K562 (cell line): ENCODE measurements at regions not wholly inside any gene's neighbourhood (a gene's known extent, or its start where the extent isn't known, plus 50 kb on each side); places are given as distances from the start of the nearest gene placed in this dataset.

Experiments used
- ATF3 ChIP-seq, 2 experiments: fragments of 450-650 bp in 1 of 2; sonication (generic) in 1 of 2; formaldehyde crosslinking in 1 of 2; IDR thresholded peaks in 1 of 2; conservative IDR thresholded peaks in 1 of 2; 2 replicates each; pipeline versions ENCODE4 v1.6.1 to v1.8.1; 2016 to 2023; ENCODE audit warnings: mild to moderate bottlenecking in 2 of 2, moderate library complexity in 2 of 2, inconsistent platforms in 1 of 2, missing genetic modification reagents in 1 of 2
- CBFA2T2 ChIP-seq: fragments of 450-650 bp; conservative IDR thresholded peaks from 2 replicates; pipeline ENCODE4 v1.6.1; 2017; ENCODE audit warnings: mild to moderate bottlenecking
- CHD4 ChIP-seq: fragments of 200-600 bp; sonication (generic); IDR thresholded peaks from 3 replicates; pipeline ENCODE4 v1.6.1; 2012; ENCODE audit warnings: low read depth, mild to moderate bottlenecking, mixed read lengths, low read length, inconsistent platforms; ENCODE audit not compliant: insufficient read depth, insufficient replicate concordance, poor library complexity, severe bottlenecking
- CTCF ChIP-seq, 3 experiments: IDR thresholded peaks in 2 of 3; conservative IDR thresholded peaks in 1 of 3; 2 replicates each; pipeline ENCODE4 v1.5.1; 2011 to 2012; ENCODE audit warnings: low read length in 3 of 3, mild to moderate bottlenecking in 3 of 3, control low read depth in 2 of 3, improper control_type of control experiment in 1 of 3, inconsistent platforms in 1 of 3, low read depth in 1 of 3, mixed read lengths in 1 of 3, moderate library complexity in 1 of 3; ENCODE audit not compliant: insufficient read depth in 2 of 3
- FOXK2 ChIP-seq, 2 experiments: fragments of 450-650 bp; IDR thresholded peaks in 1 of 2; conservative IDR thresholded peaks in 1 of 2; 2 replicates each; pipeline ENCODE4 v1.6.1; 2016; ENCODE audit warnings: low read depth in 2 of 2, mild to moderate bottlenecking in 1 of 2
- GMEB1 ChIP-seq: fragments of 250-450 bp; sonication (Bioruptor Pico); IDR thresholded peaks from 2 replicates; pipeline ENCODE4 v1.4.0; 2020; ENCODE audit warnings: mild to moderate bottlenecking
- GTF2B ChIP-seq: IDR thresholded peaks from 2 replicates; pipeline ENCODE4 v1.6.1; 2011; ENCODE audit not compliant: insufficient read length; ENCODE audit errors: extremely low read depth
- MLX ChIP-seq, 2 experiments: fragments of 450-650 bp in 1 of 2; sonication (generic) in 1 of 2; formaldehyde crosslinking; conservative IDR thresholded peaks; 2 replicates each; pipeline versions ENCODE4 v1.4.0 to v1.8.1; 2020 to 2022; ENCODE audit warnings: mild to moderate bottlenecking in 1 of 2, missing genetic modification reagents in 1 of 2
- MTA2 ChIP-seq: fragments of 450-650 bp; IDR thresholded peaks from 2 replicates; pipeline ENCODE4 v1.6.1; 2016; ENCODE audit warnings: low read depth
- MYNN ChIP-seq, 2 experiments: sonication (generic); formaldehyde crosslinking in 1 of 2; IDR thresholded peaks; 2 replicates each; pipeline versions ENCODE4 v1.5.0 to v1.6.1; 2016 to 2020; ENCODE audit warnings: antibody characterized with exemption in 1 of 2, missing genetic modification reagents in 1 of 2
- NELFE ChIP-seq: IDR thresholded peaks from 2 replicates; pipeline ENCODE4 v1.6.1; 2011; ENCODE audit warnings: mild to moderate bottlenecking; ENCODE audit not compliant: insufficient read depth, insufficient read length
- NR0B1 ChIP-seq: fragments of 450-650 bp; IDR thresholded peaks from one replicate; pipeline ENCODE4 v1.6.1; 2018; ENCODE audit warnings: mild to moderate bottlenecking, moderate library complexity; ENCODE audit not compliant: partially characterized antibody
- POLR2B ChIP-seq: fragments of 450-650 bp; IDR thresholded peaks from 2 replicates; pipeline ENCODE4 v1.6.1; 2018; ENCODE audit warnings: low read depth; ENCODE audit not compliant: partially characterized antibody
- RFX5 ChIP-seq: IDR thresholded peaks from 2 replicates; pipeline ENCODE4 v1.6.1; 2011; ENCODE audit warnings: low read depth, mild to moderate bottlenecking, improper control_type of control experiment, low read length
- SMC3 ChIP-seq: conservative IDR thresholded peaks from 2 replicates; pipeline ENCODE4 v1.6.1; 2011; ENCODE audit warnings: low read depth, low read length, improper control_type of control experiment; ENCODE audit not compliant: insufficient read depth
- SRSF1 ChIP-seq: fragments of 200-400 bp; formaldehyde crosslinking; IDR thresholded peaks from 2 replicates; pipeline ENCODE4 v1.6.1; 2017; ENCODE audit warnings: mild to moderate bottlenecking, low read depth, low read length, moderate library complexity
- ZNF12 ChIP-seq: sonication (generic); formaldehyde crosslinking; IDR thresholded peaks from 2 replicates; pipeline ENCODE4 v1.4.0; 2020; ENCODE audit warnings: mild to moderate bottlenecking, missing genetic modification reagents
- ZNF23 ChIP-seq: fragments of 250-450 bp; sonication (Bioruptor Pico); IDR thresholded peaks from 2 replicates; pipeline ENCODE4 v1.4.0; 2020; ENCODE audit warnings: mild to moderate bottlenecking
- ZNF3 ChIP-seq: fragments of 250-450 bp; sonication (Bioruptor Pico); IDR thresholded peaks from 2 replicates; pipeline ENCODE4 v1.5.0; 2021; ENCODE audit warnings: mild to moderate bottlenecking, moderate library complexity
- ZNF717 ChIP-seq: fragments of 250-450 bp; sonication (Bioruptor Pico); IDR thresholded peaks from 2 replicates; pipeline ENCODE4 v1.5.0; 2021

GRCh38 chr15:80309769-80310384, 57.9 kb upstream of the CTXND1 start (continued):
- TF ChIP-seq MLX (CRISPR knock-in tag; conservative IDR thresholded peaks at IDR 0.05) = no peak
- no peak for TF ChIP-seq POLR2B
- TF ChIP-seq NR0B1 = no peak
- TF ChIP-seq CHD4 = no peak
- no peak for TF ChIP-seq ATF3 (IDR thresholded peaks at IDR 0.05)
- TF ChIP-seq ATF3 (CRISPR knock-in tag; conservative IDR thresholded peaks at IDR 0.05) = no peak
- no peak for TF ChIP-seq NELFE
- TF ChIP-seq CBFA2T2 = no peak
- peak; percentile 43; the same call in 1 of the 2 replicates for TF ChIP-seq SMC3
- no peak for TF ChIP-seq GMEB1
- TF ChIP-seq ZNF3 (CRISPR knock-in tag) = no peak
- TF ChIP-seq RFX5 = no peak
- no peak for TF ChIP-seq MTA2
- no peak for TF ChIP-seq ZNF12 (CRISPR knock-in tag)
- no peak for TF ChIP-seq GTF2B
- TF ChIP-seq MYNN (IDR thresholded peaks at IDR 0.05) = no peak
- no peak for TF ChIP-seq MYNN (CRISPR knock-in tag; IDR thresholded peaks at IDR 0.05)
- peak; percentile 51 to 60 (median 51); a peak in 5 of 6 replicates for TF ChIP-seq CTCF (IDR thresholded peaks at IDR 0.05 in 2 of 3, conservative IDR thresholded peaks at IDR 0.05 in 1 of 3; ENCODE audit: insufficient read depth in 2 of 3, low read depth in 1 of 3, low read length in 3 of 3)
- TF ChIP-seq FOXK2 (conservative IDR thresholded peaks at IDR 0.05 in 1 of 2, IDR thresholded peaks at IDR 0.05 in 1 of 2; ENCODE audit: low read depth in 2 of 2) = 0 out of 4 replicates have a peak, but pooled peaks of 1 of the 2 experiments have one; percentile 19
- no peak for TF ChIP-seq ZNF23
- no peak for TF ChIP-seq ZNF717 (CRISPR knock-in tag)
- no peak for TF ChIP-seq SRSF1
